GM18870 (cell line): ENCODE measurements at regions not wholly inside any gene's neighbourhood (a gene's known extent, or its start where the extent isn't known, plus 50 kb on each side); places are given as distances from the start of the nearest gene placed in this dataset.

Experiments
- ATAC-seq: cut with Tn5 transposase; IDR thresholded peaks from one replicate; pipeline ENCODE4 v1.9.1; 2021; ENCODE audit warnings: moderate library complexity; ENCODE audit not compliant: unreplicated experiment

GRCh38 chr5:32504329-32504988 lies 59.9 kb upstream of the ZFR start:
- no peak for ATAC-seq

GRCh38 chr5:32503261-32503660 lies 58.7 kb upstream of the ZFR start:
- no peak for ATAC-seq

- ATAC-seq: no peak
Observed at GRCh38 chr5:32501071-32502002, 56.8 kb upstream of the ZFR start.

GRCh38 chr5:32500181-32500580 lies 55.6 kb upstream of the ZFR start:
- ATAC-seq: no peak

- ATAC-seq: no peak
Observed at GRCh38 chr5:32499261-32499660, 54.7 kb upstream of the ZFR start.

- no peak for ATAC-seq
Observed at GRCh38 chr5:32498484-32498883, 53.9 kb upstream of the ZFR start.

GRCh38 chr5:32496104-32496503 lies 51.6 kb upstream of the ZFR start:
- no peak for ATAC-seq

GRCh38 chr5:32494827-32495226 lies 50.3 kb upstream of the ZFR start:
- ATAC-seq: no peak
